Spleen (tissue), 7 donors: ENCODE measurements at regions not wholly inside any gene's neighbourhood (a gene's known extent, or its start where the extent isn't known, plus 50 kb on each side); places are given as distances from the start of the nearest gene placed in this dataset.

Experiments
- CTCF ChIP-seq, 11 experiments: fragments of 200-600 bp in 7 of 11; fragments of 450-650 bp in 4 of 11; sonication (generic) in 4 of 11; IDR thresholded peaks in 8 of 11; conservative IDR thresholded peaks in 3 of 11; 1 replicate in 7 of 11; 2 replicates in 4 of 11; pipeline versions ENCODE4 v1.4.0 to v1.8.0; 2016 to 2021; ENCODE audit warnings: antibody characterized with exemption in 11 of 11, inconsistent platforms in 4 of 11, mild to moderate bottlenecking in 1 of 11
- POLR2A ChIP-seq, 3 donors: fragments of 450-650 bp; IDR thresholded peaks; one replicate each; pipeline ENCODE4 v1.5.1; 2017; ENCODE audit warnings: antibody characterized with exemption in 3 of 3, mild to moderate bottlenecking in 1 of 3
- POLR2AphosphoS5 ChIP-seq, 3 donors: sonication (generic); formaldehyde crosslinking; IDR thresholded peaks; one replicate each; pipeline ENCODE4 v1.5.1; 2017; ENCODE audit warnings: antibody characterized with exemption in 3 of 3
- donor health status: DM: no; HTN: no; CAD: no; lungs with moderate emphysema.
- donor health status: DM: no; HTN: no; CAD: no.
- donor health status: DM: no; HTN: no; CAD: no.

- TF ChIP-seq POLR2AphosphoS5 (IDR thresholded peaks at IDR 0.05): no peak
- no peak for TF ChIP-seq CTCF (IDR thresholded peaks at IDR 0.05 in 8 of 11, conservative IDR thresholded peaks at IDR 0.05 in 3 of 11)
- TF ChIP-seq POLR2A (IDR thresholded peaks at IDR 0.05): no peak
These were observed 138.9 kb downstream of the TMEM26 start for GRCh38 chr10:61314273-61314672.
